HG02840 (cell line): ENCODE measurements at regions not wholly inside any gene's neighbourhood (a gene's known extent, or its start where the extent isn't known, plus 50 kb on each side); places are given as distances from the start of the nearest gene placed in this dataset.
A peak's percentile ranks its signal among the peaks of the same experiment; 100 is the strongest.
"Not testable (repeated sequence)": the region's sequence is repeated elsewhere in the genome, so short reads cannot be mapped to it uniquely, and the experiment has no call there.

Experiments
- ATAC-seq: cut with Tn5 transposase; IDR thresholded peaks from one replicate; pipeline ENCODE4 v1.9.1; 2021; ENCODE audit warnings: mild to moderate bottlenecking, moderate library complexity, moderate number of reproducible peaks; ENCODE audit not compliant: unreplicated experiment, low FRiP score

DNA sequence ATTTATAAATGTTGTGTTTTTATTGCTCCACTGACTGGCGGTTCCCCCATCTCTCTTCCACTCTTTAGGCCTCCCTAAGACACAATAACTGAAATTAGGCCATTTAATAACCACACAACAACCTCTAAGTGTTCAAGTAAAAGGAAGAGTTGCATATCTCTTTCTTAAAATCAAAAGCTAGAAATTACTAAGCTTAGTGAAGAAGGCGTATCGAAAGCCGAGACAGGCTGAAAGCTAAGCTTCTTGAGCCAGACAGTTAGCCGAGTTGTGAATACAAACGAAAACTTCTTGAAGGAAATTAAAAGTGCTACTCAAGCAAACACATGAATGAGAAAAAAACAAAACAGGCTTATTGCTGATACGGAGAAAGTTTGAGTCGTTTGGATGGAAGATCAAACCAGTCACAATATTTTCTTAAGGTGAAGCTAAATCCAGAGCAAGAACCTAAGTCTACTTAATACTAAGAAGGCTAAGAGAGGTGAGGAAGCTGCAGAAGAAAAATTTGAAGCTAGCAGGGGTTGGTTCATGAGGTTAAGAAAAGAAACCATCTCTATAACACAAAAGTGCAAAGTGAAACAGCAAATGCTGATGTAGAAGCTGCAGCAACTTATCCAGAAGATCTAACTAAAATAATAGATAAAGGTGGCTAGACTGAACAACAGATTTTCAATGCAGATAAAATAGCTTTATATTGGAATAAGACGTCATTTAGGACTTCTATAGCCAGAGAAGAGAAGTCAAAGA is 194.0 kb upstream of the TTC29 start:
- ATAC-seq = no peak

DNA sequence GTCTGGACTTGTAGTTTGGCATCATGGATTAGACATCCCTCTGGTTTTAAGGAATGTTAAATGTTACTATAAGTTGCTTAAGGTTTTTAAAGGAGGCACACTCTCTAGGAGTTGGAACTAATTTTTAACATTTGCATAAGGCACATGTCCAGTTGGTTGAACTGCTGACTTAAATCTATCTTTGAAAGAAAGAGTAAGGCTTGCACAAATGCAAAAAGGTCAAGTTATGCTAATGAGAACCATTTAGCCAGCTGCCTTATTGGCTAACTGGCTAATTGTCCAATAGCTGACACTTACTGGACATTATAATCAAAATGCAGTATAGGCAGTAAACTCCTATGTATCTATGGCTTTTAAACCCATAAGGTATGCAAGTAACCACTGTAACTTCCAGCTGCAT is 206.1 kb upstream of the TTC29 start:
- no peak for ATAC-seq

DNA sequence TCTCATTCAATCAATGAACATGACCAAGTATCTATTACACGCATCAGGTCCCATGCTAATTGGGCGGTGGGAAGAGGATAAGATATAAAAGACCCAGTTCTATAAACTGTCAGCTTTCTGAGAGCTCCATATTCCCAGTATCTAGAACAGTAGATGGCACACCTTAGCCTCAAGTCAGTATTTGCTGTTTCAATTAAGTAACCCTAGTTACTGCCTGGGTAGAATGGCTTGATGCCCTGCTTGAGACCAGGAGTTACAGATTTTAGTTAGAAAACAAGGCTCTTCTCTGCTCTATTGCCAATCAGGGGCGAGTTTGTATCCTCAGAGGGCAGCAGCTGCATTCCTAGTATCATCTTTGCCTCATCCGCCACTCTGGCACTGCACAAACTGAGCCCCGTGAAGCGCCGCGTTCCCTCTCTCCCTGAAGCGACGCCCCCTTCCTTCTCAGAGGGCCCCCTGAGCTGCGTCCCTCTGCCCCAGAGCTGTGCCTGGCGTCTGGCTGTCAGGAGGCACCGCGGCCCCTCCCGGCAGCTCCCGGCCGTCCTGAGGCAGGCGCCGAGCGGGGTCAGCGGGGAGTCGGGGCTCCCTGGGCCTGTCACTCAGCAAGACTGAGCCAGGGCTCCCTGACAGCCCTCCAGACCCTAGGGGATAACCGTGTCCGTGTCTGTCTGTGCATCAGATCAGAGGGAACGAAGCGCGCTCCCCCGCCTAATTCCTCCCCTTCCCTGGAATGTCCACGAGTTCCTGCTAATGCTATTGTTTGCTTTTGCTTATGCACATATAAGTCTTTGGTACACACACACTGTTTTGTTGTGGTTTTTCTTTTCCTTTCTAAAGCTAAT is 212.4 kb upstream of the TTC29 start:
- ATAC-seq = no peak

DNA sequence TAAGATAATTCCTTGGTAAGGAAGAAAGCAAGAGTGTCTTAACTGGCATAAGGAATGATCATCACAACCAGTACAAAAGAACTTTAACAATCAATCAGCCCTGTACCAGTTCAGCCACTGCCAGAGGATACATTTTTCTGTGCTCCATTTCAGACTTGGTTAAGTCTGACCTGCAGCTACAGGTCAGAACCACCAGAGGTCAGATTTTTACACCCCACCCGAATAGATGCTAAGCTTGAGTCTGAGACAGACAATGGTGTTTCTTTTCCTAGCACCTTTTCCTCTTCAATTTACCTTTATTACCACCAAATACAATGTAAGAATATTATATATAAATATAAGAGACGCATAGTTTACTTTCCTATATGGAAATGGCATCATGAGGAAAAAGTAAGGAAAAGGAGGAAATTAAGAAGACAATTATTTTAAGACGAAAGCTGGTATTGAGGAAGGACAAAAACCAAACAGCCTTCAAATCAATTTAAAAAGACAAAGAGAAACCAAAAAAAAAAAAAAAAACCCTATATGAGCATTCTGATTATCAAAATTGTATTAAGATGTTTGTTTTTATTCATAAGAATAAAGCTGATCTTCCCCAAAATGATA is 215.3 kb upstream of the TTC29 start:
- ATAC-seq = peak; percentile 80

DNA sequence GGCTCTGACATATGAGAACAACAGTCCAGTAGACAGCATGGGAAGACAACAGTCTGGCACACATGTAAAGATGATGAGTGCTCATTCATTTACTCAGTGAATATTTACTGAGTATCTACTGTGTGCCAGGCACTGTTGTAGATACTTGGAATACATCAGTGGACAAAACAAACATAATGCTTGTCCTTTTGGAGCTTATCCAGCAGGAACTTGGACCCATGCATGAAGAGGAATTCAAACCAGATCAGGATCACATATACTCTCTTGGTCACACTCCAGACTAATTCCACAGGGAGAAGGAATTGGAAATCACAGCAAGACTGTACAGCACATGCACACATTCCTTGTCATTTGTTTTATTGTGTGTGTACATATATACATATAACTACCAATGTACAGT is 217.6 kb upstream of the TTC29 start:
- ATAC-seq = no peak

DNA sequence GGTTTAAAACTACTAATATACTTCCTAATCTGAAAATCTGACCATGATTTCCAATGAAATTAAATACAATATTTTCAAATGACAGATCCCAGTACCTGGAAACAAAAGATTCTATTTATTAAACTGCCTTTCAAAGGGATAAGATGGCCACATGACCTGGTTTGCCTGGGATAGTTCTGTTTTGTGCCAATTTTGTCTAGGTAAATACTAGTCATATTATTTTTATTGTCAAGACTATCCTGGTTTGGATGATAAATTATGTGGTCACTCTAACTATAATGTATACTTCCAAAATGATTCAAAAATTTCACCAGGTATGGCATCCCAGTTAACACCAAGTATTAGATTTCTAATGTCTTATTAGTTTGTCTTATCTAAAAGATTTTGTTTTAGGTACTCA is 222.5 kb upstream of the TTC29 start:
- ATAC-seq = not testable (repeated sequence)

DNA sequence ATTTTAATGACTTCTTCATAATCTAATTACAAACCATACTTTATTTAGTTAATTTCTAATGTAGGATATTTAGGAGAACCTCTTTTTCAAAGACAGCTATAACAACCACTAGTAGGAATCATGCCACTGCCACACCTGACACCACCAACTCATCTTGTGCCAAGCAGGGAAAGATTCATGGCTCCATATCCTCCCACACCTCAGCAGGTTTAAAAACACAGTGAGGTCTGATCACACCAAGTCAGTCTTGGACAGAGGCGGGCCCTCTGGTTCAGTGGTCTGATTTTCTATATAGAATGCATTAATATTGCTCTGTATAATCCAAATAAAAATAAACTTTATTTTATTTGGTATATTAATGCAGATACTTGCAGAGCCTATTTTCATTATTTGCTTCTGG is 227.7 kb upstream of the TTC29 start:
- ATAC-seq = no peak

DNA sequence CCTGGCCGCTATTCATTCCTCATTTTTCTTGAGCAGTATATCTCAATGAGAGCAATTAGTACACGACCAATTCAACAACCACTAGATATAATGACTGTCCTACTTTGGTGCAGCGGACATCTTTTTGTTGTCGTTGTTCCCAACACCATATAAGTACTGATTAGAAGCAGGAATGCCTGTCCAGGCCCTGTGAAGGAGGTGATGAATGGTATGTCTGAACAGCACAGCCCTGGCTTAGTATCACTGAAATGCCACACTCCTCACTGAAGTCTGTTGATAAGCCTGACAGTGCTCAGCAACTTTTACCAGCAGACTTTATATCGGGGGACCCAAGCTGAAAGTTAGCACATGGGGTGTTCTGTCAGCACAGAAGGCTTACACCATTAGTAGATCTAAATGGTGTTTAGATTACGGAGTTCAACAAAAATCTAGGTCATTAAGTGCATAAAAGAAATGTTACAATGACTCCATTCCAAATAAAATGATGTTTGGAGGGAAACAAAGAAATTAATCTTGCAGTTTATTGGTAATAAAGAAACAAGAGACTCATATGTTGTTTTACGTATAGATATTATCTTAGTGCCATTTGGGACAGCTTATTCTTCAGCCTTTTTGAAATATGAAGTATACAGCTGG is 228.3 kb upstream of the TTC29 start:
- ATAC-seq = no peak

DNA sequence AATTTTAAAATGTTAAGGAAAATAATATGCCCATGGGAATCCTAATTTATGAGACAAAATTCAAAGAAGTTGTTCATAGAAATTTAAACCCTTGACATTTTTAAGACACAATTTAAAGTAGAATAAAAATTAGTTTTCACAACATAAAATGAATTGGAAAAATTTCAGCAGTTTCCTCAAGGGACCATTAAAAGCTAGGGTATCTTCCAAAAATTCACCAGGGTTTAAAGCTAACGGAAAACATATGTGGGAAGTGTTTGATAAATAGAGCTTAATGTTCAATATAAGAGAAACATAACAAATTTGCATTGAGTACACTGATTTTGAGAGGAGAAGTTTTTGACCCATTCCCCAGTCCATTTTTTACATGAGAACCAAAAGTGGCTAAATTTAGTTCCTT is 228.9 kb upstream of the TTC29 start:
- ATAC-seq = no peak

DNA sequence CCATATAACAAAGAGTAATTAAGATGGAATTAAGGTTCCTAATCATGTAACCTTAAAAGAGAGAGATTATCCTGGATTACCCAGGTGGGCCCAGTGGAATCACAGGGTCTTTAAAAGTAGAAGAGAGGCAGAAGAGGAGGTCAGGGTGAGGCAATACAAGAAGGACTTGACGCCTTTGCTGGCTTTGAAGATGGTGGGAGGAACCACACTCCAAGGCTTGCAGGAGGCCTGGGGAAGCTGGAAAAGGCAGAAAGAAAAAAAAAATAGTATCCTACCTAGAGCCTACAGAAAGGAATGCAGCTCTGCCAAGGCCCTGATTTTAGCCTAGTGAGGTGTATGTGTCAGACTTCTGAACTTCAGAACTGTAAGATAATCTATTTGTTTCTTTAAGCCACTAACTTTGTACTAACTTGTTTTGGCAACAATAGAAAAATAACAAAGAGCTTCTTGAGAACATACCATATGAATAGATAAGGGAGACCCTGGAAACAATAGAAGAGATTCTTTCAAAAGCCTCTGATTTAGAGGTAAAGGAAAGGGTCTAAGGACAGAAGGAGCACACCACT is 229.9 kb upstream of the TTC29 start:
- no peak for ATAC-seq

DNA sequence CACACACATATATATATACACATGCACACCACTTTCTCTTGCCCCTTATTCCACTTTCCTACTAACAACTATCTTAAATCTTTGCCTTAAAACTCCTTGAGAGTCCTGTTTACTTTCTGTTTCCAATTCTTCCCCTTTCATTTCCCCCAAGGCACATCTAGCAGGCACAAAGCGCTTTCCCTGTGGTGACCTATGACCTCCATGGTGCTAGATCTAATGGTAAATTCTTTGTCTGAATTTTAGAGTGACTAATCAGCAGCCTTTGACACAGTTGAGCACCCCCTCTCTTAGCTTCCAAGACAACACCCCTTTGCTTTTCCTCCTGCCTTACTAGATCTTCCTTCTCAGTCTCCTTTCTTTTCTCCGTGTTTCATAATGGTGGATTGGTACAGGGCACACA is 236.4 kb upstream of the TTC29 start:
- ATAC-seq = no peak

DNA sequence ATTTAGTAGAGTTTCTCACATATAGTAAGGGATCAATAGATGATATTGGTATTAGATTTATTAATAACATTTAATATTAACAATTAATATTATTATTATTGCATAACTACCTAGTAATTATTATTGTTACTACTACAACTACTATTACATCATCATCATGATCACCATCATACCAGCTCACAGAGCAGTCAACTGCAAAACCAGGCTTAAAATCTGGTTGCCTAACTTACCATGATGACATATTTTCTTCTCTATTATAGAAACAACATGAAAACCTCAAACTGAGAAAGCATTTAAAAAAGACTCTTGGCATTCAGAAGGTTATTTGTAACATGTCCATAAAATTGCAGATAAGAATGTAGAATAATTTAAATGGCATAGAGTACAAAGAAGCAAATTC is 247.0 kb upstream of the TTC29 start:
- ATAC-seq = no peak

DNA sequence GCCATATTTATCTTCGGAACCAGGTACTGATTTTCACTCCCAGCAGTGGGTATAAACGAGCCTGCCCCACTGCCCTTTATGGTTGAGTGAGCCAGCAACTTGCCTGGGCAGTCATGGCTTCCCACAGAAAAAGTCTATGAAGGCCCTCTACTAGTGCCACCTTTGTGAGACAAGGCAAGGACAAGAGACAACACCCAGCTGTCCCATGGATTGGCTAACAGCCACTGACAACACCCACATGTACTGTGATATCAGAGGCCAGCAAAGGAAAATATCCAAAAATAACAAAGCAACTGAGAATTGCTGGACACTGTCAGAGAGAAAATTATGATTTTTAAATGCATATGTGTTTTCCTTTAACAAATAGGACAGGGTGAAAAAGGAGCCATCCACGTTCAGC is 248.4 kb upstream of the TTC29 start:
- ATAC-seq = no peak

DNA sequence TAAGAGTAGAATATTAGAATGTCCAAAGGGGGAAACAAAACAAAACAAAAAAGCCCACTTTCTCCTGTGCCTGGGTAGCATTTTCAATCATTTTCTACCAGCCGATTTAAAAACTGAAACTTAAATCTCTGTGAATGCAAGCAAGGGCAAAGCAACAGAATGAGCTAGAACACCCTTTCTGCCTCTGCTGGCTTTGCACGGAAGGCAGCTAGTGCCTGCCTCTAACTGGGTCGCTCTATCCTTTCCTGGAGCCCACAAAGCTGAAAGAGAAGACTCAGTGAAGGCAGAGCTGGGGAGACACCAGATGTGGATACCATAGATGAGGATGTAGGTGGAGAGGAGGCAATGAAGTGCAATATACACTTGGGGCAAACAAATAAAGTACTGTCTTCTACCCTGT is 248.9 kb upstream of the TTC29 start:
- no peak for ATAC-seq

DNA sequence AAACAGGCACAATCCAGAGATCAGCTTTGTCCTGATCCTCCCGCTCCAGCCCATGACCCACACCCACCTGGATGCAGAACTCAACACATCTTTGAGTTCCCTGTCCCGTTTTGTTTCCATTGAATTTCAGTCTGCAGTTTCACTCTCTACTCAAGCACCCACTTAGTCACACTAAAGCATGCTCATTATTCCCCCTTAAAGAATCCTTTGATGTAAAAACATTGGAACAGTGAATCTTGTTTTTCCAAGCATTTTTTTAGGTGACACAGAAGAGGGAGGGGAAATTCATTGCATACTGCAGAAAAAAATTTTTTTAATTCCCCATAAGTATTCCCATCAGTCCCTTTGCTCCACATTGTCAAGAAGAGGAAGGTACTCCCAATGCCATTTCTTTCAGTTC is 249.7 kb upstream of the TTC29 start:
- ATAC-seq = no peak

DNA sequence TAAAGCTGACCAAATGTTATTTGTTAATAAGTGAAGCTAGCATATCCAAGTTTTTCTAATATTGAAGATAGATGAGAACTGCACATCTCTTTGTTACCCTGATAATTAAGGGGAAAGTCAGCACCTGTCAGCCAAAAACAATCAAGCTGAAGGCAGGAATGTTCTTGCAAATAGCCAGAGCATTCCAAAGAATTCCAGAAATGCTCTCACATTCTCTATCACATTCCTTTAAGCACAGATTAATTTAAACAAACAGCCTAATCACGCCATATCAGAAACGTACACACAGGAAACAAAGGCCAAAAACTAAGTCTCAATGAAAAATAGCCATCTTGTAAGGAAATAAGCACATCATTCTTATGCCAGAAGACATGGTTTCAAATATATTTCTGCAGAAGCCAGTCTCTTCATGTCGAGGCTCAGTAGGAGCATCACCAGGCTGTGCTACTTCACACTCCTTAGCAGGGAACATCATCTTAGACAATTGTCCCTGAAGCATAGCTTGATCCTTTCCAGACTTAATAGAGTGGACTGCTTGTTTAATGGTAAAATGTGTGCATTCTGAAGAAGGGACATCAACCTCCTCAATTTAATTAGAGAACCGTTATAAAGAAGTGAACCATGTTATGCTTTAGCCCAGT is 252.9 kb upstream of the TTC29 start:
- no peak for ATAC-seq

DNA sequence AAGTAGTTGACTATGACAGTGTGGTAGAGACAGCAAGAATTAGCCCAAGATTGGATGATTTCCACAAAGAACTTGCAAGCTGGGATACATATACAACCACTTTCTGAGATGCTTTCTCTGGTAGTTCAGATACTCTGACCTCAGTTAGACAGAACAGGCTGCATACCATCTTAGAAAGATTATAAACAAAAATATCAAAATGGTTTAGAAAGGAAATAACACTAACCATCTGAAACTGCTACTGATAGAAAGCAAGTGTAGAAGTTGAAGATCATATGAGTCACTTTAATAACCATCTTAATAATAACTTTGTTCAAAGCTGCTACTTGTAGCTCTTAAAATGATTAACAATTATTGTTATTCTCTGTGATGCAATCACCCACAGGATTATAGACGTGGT is 255.4 kb upstream of the TTC29 start:
- ATAC-seq = no peak

DNA sequence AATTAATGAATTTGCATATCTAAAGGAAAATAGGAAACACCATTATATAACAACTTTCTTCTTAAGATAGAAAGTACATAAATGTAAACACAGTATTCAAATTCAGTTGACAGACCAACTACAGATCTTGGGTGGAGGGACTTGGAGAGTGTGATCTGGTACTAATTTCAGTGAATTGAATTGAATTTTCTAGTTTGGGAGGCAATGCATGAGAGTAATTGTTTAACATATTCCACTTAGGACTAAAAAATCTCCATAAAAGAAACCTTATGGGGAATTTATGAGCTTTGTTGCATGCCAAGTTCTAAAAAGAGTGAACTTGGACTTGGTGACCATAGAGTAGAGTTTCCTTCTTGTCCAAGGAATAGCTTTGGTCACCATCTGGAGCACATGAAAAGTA is 261.1 kb upstream of the TTC29 start:
- no peak for ATAC-seq

DNA sequence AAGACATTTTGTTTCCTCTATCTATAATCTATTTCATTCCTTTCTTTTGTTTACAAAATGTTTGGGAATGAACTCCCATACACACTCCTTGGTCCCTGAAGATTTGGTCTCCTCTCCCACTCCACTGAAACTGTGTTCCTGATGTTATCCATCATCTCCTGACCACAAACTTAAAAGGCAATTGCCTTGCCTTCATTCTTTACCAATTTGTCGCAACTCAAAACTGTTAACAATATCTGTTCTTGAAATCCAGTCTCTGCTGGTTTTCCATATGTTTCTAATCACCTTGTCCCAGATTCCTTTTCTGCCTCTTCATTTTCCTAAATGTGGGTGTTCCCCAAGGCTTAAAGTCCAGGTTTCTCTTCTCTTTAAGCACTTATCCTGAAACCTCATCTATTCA is 262.2 kb upstream of the TTC29 start:
- no peak for ATAC-seq

DNA sequence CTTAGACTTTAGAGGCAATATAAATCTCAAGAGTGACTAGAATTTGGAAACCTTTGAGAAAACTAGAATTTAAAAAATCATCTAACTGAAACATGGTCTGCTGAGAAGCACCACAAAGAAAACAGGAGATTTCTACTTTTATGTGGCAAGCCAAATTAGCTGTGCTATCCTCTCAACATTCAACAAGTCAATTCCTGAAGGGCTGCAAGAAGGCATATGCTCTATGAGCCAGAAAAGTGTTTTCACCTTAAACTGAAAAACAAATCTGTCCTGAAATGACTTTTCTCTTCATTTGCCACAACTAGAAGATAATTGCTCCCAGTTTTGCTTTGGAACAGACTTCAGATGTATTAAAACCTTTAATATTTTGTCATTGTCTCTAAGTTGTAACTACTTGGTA is 263.2 kb upstream of the EDNRA start:
- ATAC-seq = no peak
